ENCODE measurements at regions not wholly inside any gene's neighbourhood (a gene's known extent, or its start where the extent isn't known, plus 50 kb on each side); places are given as distances from the start of the nearest gene placed in this dataset.

DNA sequence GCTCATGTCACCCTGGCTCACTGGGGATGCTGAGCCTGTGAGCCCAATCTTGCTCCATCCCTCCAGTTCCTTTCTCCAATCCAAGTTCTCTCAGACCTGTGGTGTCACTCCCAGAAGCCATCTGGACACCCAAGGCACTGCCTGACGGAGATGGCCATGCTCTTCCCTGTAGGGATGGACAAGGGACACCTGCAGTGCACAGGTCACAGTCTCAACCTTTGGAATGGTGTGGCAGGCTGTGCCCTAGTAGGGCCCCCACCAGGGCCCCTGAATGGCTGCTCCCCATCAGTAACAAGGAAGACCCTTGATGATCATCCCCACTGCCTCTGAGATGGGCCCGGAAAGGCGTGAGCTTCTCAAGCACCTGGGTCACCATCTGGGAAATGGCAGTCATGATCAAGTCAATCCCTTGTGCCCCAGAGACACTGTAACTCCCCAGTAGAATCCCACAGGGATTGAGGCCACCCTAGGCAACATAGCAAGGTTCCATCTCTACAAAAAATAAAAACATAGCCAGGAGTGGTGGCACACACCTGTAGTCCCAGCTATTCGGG is 822.5 kb downstream of the KCNJ18 start:
- H3K9me3 ChIP-seq (ENCODE audit: insufficient read depth, low read depth), result no peaks in the 10 kb centered on the region
- H3K27ac ChIP-seq, result no peak overlapping the region
- no peak for DNase-seq
- BruUV-seq (replicated peaks), result no TSS peak
- no peak overlapping the region for H3K4me2 ChIP-seq
- intact Hi-C loops (cut with micrococcal nuclease; ENCODE audit: unreplicated experiment), result no loop called here
- H4K20me1 ChIP-seq (ENCODE audit: insufficient read depth), result no peaks in the 10 kb centered on the region
- no peaks in the 10 kb centered on the region for H3K4me1 ChIP-seq (replicated peaks; ENCODE audit: insufficient read depth)
- H3K27me3 ChIP-seq (ENCODE audit: insufficient read depth, low read depth), result peaks cover 9% of the 10 kb centered on the region; the same call in 1 of the 2 replicates
- no peak for TF ChIP-seq EZH2 (IDR thresholded peaks at IDR 0.05; ENCODE audit: low read depth)
- TF ChIP-seq, protein P1, sequence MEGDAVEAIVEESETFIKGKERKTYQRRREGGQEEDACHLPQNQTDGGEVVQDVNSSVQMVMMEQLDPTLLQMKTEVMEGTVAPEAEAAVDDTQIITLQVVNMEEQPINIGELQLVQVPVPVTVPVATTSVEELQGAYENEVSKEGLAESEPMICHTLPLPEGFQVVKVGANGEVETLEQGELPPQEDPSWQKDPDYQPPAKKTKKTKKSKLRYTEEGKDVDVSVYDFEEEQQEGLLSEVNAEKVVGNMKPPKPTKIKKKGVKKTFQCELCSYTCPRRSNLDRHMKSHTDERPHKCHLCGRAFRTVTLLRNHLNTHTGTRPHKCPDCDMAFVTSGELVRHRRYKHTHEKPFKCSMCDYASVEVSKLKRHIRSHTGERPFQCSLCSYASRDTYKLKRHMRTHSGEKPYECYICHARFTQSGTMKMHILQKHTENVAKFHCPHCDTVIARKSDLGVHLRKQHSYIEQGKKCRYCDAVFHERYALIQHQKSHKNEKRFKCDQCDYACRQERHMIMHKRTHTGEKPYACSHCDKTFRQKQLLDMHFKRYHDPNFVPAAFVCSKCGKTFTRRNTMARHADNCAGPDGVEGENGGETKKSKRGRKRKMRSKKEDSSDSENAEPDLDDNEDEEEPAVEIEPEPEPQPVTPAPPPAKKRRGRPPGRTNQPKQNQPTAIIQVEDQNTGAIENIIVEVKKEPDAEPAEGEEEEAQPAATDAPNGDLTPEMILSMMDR (conservative IDR thresholded peaks at IDR 0.05), result no peak
- H3K36me3 ChIP-seq (ENCODE audit: low read depth), result no peaks in the 10 kb centered on the region
- no peak overlapping the region for H2AFZ ChIP-seq
- no peaks in the 10 kb centered on the region for H3K79me2 ChIP-seq (ENCODE audit: low read depth)
- no peaks in the 10 kb centered on the region for H3F3A ChIP-seq (ENCODE audit: insufficient read depth, low read depth)
- ChIA-PET CTCF (no interaction called here), POLR2A (ENCODE audit: unreplicated experiment) (no interaction called here)
- no peaks in the 10 kb centered on the region for H3K9me2 ChIP-seq (ENCODE audit: insufficient read depth)
- H3K4me3 ChIP-seq, result no peak overlapping the region

DNA sequence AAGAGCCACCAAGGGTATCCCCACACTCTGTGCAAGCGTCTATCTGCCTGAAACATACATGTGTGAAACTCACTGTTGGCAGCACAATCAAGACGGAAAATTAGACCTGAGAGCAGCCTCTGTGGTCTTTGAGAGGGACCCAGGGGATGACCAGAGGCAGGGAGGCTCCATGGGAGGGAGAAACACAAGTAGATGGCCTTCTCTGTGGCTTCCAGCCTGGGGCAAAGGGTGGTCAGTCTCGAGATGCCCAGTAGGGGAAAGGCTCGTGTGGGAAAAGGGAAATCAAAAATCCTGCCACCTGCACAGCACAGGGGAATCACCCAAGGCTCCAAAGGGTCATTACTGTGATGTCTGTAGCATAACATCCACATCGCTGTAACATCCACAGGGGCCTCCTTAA is 823.3 kb downstream of the KCNJ18 start:
- no TSS peak for BruUV-seq (replicated peaks)
- Histone ChIP-seq H3K9me3 (ENCODE audit: insufficient read depth, low read depth) (no peaks in the 10 kb centered on the region), H3K9me2 (ENCODE audit: insufficient read depth) (no peaks in the 10 kb centered on the region), H3K27ac (no peak overlapping the region), H4K20me1 (ENCODE audit: insufficient read depth) (no peaks in the 10 kb centered on the region), H3K4me2 (no peak overlapping the region), H3K36me3 (ENCODE audit: low read depth) (no peaks in the 10 kb centered on the region), H2AFZ (no peak overlapping the region), H3K27me3 (ENCODE audit: insufficient read depth, low read depth) (peaks cover 9% of the 10 kb centered on the region; the same call in 1 of the 2 replicates), H3K4me1 (replicated peaks; ENCODE audit: insufficient read depth) (no peaks in the 10 kb centered on the region), H3F3A (ENCODE audit: insufficient read depth, low read depth) (no peaks in the 10 kb centered on the region), H3K4me3 (no peak overlapping the region), H3K79me2 (ENCODE audit: low read depth) (no peaks in the 10 kb centered on the region)
- ChIA-PET POLR2A (ENCODE audit: unreplicated experiment) (no interaction called here), CTCF (no interaction called here)
- TF ChIP-seq, protein P1 (conservative IDR thresholded peaks at IDR 0.05), result no peak
- no peak for TF ChIP-seq EZH2 (IDR thresholded peaks at IDR 0.05; ENCODE audit: low read depth)
- intact Hi-C loops (cut with micrococcal nuclease; ENCODE audit: unreplicated experiment), result no loop called here
- DNase-seq, result no peak

DNA sequence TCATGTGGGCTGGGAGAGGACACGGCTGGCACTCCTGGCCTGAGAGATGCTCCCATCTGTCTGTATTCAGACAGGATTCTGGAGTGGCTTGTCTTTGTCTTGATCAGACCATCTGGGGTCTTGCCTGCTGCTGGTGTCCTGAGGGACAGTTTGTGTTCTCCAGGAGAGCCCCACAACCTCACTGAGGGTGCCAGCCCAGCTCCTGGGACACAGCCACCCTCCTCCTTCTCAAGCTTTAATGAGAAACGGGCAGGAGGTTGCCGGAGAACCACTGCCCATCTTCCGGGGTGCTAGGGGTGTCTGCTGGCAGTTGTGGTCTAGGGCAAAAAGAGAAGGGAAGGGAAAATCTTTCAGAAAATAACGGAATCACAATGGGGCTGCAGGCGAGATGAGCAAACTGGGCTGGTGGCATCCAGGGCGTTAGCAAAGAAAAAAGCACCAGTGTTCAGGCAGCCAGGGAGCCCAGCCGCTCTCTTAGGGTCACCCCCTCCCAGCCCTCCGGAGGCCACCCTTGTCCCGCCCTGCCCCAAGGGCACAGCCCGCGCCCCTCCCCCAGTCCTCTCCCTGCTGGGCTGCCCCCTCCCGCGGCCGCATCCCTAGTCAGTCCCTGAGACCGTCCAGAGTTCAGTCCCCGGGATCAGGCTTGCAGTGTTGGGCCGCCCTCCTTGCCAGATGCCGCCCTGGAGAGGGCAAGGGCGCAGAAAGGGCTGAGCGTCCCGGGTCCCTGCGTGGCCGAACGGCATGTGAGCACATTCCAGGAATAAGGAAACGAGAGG is 824.7 kb downstream of the KCNJ18 start:
- intact Hi-C loops (cut with micrococcal nuclease; ENCODE audit: unreplicated experiment), result no loop called here
- CTCF ChIA-PET, result no interaction called here
- H3F3A ChIP-seq (ENCODE audit: insufficient read depth, low read depth), result no peaks in the 10 kb centered on the region
- H3K27ac ChIP-seq, result no peak overlapping the region
- no peaks in the 10 kb centered on the region for H4K20me1 ChIP-seq (ENCODE audit: insufficient read depth)
- H2AFZ ChIP-seq, result no peak overlapping the region
- TF ChIP-seq, protein P1 (conservative IDR thresholded peaks at IDR 0.05), result no peak
- TF ChIP-seq EZH2 (IDR thresholded peaks at IDR 0.05; ENCODE audit: low read depth), result no peak
- POLR2A ChIA-PET (ENCODE audit: unreplicated experiment), result no interaction called here
- H3K79me2 ChIP-seq (ENCODE audit: low read depth), result no peaks in the 10 kb centered on the region
- no peak overlapping the region for H3K4me2 ChIP-seq
- H3K9me2 ChIP-seq (ENCODE audit: insufficient read depth), result no peaks in the 10 kb centered on the region
- no peaks in the 10 kb centered on the region for H3K9me3 ChIP-seq (ENCODE audit: insufficient read depth, low read depth)
- no peaks in the 10 kb centered on the region for H3K4me1 ChIP-seq (replicated peaks; ENCODE audit: insufficient read depth)
- DNase-seq, result no peak
- no peaks in the 10 kb centered on the region for H3K36me3 ChIP-seq (ENCODE audit: low read depth)
- H3K27me3 ChIP-seq (ENCODE audit: insufficient read depth, low read depth), result peaks cover 9% of the 10 kb centered on the region; the same call in 1 of the 2 replicates
- no TSS peak for BruUV-seq (replicated peaks)
- no peak overlapping the region for H3K4me3 ChIP-seq
